Activated T-helper 17 cell treated with anti-CD3 and anti-CD28 coated beads, Interleukin-2, amount 50 U/mL, for 72 hours (primary cell): ENCODE measurements at regions not wholly inside any gene's neighbourhood (a gene's known extent, or its start where the extent isn't known, plus 50 kb on each side); places are given as distances from the start of the nearest gene placed in this dataset.

ENCODE experiments used
- ATAC-seq: fragments of 150-1000 bp; cut with Tn5 transposase; replicated peaks from 2 replicates; pipeline ENCODE4 v1.10.0; 2021; ENCODE audit warnings: mild to moderate bottlenecking, moderate library complexity
- H3K27ac Mint-ChIP-seq: one replicate; pipeline ENCODE4 v1.8.0; 2022; ENCODE audit warnings: mixed read lengths
- H3K27me3 Mint-ChIP-seq: one replicate; pipeline ENCODE4 v1.8.0; 2022; ENCODE audit warnings: mixed read lengths
- H3K36me3 Mint-ChIP-seq: one replicate; pipeline ENCODE4 v1.8.0; 2022; ENCODE audit warnings: low read depth, mild to moderate bottlenecking, mixed read lengths
- H3K4me1 Mint-ChIP-seq: one replicate; pipeline ENCODE4 v1.8.0; 2022; ENCODE audit warnings: mixed read lengths
- H3K4me3 Mint-ChIP-seq: one replicate; pipeline ENCODE4 v1.8.0; 2022; ENCODE audit warnings: mild to moderate bottlenecking, mixed read lengths
- H3K9me3 Mint-ChIP-seq: one replicate; pipeline ENCODE4 v1.8.0; 2022; ENCODE audit warnings: mixed read lengths

DNA sequence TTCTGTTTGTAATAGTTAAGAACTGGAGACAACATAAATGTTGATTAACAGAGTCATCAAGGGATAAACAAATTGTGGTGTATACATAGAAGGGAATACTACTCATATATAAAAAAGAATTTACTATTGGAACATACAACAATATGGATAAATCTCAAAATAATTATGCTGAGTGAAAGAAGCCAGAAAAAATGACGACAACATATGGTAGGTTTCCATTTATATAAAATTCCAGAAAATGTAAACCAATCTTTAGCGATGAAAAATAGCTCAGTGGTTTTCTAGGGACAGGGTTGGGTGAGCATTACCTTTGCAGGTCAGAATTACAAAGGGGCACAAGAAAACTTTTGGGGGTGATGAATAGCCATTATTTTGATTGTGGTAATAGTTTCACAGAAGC is 431.6 kb downstream of the PTPRU start:
- Mint-ChIP-seq H3K4me1 (no peaks in the 10 kb centered on the region), H3K27ac (no peak overlapping the region), H3K9me3 (no peaks in the 10 kb centered on the region), H3K36me3 (no peaks in the 10 kb centered on the region), H3K27me3 (peaks cover 34% of the 10 kb centered on the region), H3K4me3 (no peak overlapping the region)
- ATAC-seq = no peak

DNA sequence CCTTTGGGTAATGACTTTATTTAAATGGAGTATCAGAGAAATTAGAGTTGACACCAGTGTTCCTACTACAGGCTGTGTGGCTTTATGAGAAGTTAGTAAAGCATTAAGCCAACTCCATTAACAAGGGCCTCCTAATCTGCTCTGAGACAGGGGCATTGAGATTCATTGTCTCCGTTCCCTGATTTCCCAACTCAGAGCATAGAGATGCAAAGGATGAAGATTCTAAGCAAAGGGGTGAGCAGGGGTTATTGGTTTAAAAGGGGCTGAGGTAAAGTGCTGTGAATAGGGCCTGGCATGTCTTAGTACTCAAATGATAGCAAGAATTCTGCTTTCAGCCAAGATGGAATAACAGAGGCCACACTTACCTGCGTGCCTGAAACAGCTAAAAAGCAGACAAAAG is 428.4 kb downstream of the PTPRU start:
- H3K9me3 Mint-ChIP-seq = peaks cover 10% of the 10 kb centered on the region
- ATAC-seq = no peak
- H3K27ac Mint-ChIP-seq = no peak overlapping the region
- no peak overlapping the region for H3K4me3 Mint-ChIP-seq
- H3K4me1 Mint-ChIP-seq = no peaks in the 10 kb centered on the region
- H3K27me3 Mint-ChIP-seq = peaks cover 39% of the 10 kb centered on the region
- no peaks in the 10 kb centered on the region for H3K36me3 Mint-ChIP-seq

DNA sequence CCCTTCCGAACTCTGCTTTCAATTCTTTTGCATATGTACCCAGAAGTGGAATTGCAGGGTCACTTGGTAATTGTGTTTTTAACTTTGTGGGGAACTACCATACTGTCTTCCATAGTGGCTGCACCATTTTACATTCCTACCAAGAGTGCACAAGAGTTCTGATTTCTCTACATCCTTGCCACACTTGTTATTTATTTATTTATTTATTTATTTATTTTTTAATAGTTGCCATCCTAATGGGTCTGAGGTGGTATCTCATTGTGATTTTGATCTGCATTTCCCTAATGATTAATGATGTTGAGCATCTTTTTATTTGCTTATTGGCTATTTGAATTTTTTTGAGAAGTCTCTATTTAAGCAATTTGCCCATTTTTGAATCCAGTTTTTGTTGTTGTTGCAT is 422.4 kb downstream of the PTPRU start:
- Mint-ChIP-seq H3K9me3 (peaks cover 12% of the 10 kb centered on the region), H3K4me3 (no peak overlapping the region), H3K27me3 (peaks cover 37% of the 10 kb centered on the region), H3K36me3 (no peaks in the 10 kb centered on the region), H3K4me1 (no peaks in the 10 kb centered on the region), H3K27ac (no peak overlapping the region)
- no peak for ATAC-seq

DNA sequence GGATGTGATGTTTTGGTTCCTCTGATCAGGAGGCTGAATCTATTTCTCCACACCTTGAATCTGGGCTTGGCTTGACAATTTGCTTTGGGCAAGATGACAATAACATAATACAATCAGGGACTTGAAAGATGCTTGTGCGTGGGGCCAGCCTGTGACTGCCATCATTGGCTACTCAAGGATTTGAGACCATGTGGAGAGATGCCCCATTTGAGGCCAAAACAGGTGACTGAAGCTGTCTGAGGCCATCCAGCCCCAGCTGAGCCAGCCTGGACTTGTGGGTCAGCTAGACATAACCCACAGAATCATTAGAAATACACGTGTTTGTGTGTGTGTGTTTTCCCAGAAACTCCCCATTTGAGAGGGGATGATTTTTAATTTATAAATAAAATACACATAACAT is 421.5 kb downstream of the PTPRU start:
- Mint-ChIP-seq H3K27ac (no peak overlapping the region), H3K4me3 (no peak overlapping the region), H3K9me3 (peaks cover 12% of the 10 kb centered on the region), H3K4me1 (no peaks in the 10 kb centered on the region), H3K27me3 (peaks cover 35% of the 10 kb centered on the region), H3K36me3 (no peaks in the 10 kb centered on the region)
- no peak for ATAC-seq

DNA sequence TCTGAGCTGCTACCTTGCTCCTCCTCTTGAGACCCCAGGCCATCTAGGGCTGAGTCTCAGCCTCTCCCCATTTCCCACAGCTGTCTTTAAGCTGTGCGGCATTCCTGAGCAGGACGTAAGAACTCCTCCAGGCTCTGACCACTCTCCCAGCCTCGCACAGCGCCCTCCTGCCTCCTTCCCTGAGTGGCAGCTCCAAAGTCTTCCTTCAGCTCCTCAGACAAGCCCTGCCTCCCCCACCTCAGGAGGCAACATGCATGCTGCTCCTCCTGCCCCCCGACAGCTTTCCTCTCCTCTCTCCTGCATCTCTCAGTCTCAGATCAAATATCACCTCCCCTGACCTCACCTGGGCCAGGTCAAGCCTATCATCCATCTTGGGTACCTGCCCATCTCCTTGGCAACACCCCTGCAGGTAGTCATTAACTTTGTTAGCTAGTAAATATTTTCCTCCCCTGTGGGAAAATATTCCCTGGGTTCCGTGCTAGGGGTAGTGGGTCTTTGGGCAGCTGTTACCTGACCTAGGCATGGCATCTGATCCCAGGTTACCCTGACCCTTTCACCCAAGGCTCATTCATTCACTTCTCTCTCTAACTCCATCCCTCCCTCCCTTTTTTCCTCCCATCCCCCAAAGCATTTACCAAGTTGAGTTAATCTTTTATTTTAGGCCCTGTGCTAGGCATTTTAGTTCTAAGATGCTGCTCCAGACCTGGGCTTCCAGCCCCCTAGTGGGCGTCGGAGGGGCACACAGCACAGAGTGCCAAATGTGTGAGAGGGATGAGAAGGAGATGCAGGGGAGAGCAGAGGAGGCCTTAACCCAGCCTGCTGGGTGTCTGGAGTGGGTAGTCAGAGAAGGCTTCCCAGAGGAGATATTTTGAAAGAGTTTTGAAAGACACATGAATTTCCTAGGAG is 419.9 kb downstream of the PTPRU start:
- H3K4me3 Mint-ChIP-seq = no peak overlapping the region
- no peak for ATAC-seq
- no peaks in the 10 kb centered on the region for H3K36me3 Mint-ChIP-seq
- H3K27me3 Mint-ChIP-seq = peaks cover 32% of the 10 kb centered on the region
- H3K9me3 Mint-ChIP-seq = peaks cover 6% of the 10 kb centered on the region
- H3K27ac Mint-ChIP-seq = no peak overlapping the region
- no peaks in the 10 kb centered on the region for H3K4me1 Mint-ChIP-seq

DNA sequence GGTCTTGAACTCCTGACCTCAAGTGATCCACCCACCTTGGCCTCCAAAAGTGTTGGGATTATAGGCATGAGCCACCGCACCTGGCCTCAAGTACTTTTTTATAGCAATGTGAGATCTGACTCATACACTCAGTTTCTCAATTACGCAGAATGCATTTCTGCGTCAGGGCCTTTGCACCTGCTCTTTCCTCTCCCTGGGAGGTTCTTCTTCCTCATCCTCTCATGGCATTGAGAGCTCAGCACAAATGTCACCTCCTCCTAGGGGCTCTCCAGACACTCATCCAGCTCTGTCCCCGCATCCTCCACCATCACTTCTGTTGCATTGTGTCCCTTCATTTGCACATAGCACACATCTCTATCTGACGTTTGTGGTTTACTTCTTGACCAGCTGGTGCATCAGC is 418.8 kb downstream of the PTPRU start:
- no peak overlapping the region for H3K27ac Mint-ChIP-seq
- H3K9me3 Mint-ChIP-seq = peaks cover 3% of the 10 kb centered on the region
- peaks cover 35% of the 10 kb centered on the region for H3K27me3 Mint-ChIP-seq
- no peaks in the 10 kb centered on the region for H3K36me3 Mint-ChIP-seq
- no peak overlapping the region for H3K4me3 Mint-ChIP-seq
- no peaks in the 10 kb centered on the region for H3K4me1 Mint-ChIP-seq
- no peak for ATAC-seq

DNA sequence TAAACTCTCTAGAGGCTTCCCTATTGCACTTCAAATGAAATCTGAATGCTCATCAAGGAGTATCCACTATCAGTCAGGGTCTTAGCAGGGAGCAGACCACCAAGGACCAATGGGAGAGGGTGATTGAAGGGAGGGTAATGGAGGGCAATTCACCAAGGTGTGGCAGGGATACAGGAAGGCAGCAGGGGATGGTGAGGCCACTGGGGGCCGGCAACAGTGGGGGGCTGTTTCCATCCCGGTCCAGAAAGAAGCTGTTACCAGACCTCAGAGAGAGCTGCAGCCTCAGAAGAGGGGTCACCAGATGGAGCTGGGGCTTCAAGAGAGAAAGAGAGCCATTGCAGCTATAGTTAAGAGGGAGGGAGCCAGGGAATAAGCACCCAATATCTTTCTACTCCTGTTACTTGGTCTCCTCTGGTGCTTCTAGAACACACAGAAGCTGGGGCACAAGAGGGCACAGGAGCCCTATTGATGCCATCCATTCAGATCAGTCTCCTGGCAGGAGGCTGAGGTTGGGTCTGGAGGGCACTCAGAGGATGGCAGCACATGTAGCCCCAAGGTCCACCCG is 417.6 kb downstream of the PTPRU start:
- Mint-ChIP-seq H3K27me3 (peaks cover 33% of the 10 kb centered on the region), H3K9me3 (no peaks in the 10 kb centered on the region), H3K4me1 (no peaks in the 10 kb centered on the region), H3K36me3 (no peaks in the 10 kb centered on the region), H3K27ac (no peak overlapping the region), H3K4me3 (no peak overlapping the region)
- no peak for ATAC-seq

DNA sequence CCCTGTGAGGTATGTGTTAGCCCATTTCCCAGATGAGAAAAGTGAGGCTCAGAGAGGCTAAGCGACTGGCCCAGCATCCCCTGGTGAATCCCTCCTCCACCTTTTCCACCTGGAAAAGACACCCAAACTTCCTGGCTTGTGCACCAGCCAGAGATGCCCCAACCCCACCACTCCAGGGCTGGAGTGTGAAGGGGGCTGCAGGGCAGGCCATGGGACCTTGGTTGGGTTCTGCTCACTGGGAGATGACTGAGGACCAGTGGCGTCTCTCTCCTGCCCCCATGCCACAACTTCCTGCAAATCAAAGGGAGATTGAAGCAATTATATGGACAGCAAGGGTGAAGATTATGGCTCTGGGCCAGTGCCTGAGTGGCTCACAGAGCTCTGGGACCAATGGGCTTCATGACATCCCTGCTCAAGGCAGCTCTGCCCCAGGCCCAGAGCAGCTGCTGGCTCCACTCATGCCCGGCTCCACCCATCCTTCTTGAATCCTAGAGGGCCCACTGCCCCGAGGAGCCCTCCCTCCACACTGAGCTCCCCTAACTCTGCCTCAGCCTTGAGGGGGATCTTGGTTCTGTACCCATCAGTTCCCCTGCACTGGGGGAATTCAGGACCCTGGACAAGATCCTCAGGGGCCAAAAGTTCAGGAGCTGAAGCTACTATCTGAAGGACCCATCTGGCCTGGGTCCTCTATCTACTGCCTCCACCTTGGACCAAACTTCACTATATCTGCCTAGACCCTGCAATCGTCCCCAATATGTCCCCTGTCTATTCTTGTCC is 416.9 kb downstream of the PTPRU start:
- Mint-ChIP-seq H3K27me3 (peaks cover 25% of the 10 kb centered on the region), H3K4me3 (no peak overlapping the region), H3K36me3 (no peaks in the 10 kb centered on the region), H3K27ac (no peak overlapping the region), H3K9me3 (no peaks in the 10 kb centered on the region), H3K4me1 (no peaks in the 10 kb centered on the region)
- no peak for ATAC-seq

DNA sequence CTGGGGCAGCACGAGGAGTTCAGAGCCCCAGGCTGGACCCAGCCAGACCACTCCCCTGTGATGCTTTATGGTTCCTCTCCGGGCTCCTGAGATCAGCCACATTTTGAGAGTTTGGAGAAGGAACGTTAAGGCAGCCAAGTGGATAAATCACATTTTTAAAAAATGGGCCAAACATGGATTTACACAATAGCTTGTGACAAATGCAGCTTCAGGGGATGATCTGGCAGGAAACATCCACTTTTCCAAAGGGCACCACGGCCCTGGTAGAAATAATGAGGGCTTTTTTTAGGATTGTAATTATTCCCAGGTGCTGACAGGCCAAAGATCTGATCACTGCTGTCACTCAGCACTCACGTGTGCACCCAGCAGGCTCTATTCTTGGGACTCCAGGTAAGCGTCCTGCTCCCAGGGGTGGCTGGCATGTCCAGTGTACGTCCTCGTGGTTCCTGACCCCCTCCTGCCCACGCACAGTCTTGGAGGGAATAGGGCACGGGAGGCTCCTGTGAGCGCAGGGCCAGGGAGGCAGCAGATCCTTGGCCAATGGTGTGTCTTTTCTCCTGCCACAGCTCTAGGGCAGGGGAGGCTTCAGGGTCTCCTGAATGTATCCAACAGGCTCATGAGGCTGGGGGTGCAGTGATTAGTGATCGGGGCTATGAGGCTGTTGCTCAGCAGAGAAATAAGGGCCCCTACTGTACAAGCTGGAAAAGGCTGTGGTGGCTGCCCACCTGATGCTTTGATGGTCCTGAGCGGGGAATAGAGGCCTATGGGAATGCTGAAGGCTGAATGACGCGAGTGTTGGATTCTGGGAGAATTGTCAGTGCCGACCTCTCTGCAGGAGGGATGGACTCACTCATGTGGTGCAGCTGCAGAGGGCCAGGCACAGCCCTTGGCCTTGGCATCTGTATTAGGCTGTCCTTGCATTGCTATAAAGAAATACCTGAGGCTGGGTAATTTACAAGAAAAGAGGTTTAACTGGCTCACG is 415.7 kb downstream of the PTPRU start:
- peaks cover 23% of the 10 kb centered on the region for H3K27me3 Mint-ChIP-seq
- no peak overlapping the region for H3K4me3 Mint-ChIP-seq
- no peak for ATAC-seq
- H3K9me3 Mint-ChIP-seq = no peaks in the 10 kb centered on the region
- no peaks in the 10 kb centered on the region for H3K36me3 Mint-ChIP-seq
- H3K4me1 Mint-ChIP-seq = no peaks in the 10 kb centered on the region
- no peak overlapping the region for H3K27ac Mint-ChIP-seq

DNA sequence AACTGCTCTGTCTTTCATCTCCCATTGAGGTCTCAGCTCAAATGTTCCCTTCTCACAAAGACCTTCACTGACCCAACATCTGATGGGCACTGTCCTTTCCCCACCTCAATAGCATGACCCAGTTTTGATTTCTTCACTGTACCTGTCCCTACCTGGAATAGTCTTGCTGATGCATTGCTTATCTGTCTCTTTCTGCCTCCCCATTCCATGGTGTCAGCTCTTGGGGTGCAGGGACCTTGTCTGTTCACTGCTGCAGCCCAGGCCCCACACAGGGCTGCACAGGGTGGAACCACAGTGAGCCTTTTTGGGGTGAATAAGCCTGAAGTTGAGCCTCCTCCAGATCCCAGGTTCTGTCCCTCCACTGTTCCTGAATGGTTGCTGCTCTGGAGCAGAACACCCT is 414.9 kb downstream of the PTPRU start:
- no peaks in the 10 kb centered on the region for H3K9me3 Mint-ChIP-seq
- ATAC-seq = no peak

DNA sequence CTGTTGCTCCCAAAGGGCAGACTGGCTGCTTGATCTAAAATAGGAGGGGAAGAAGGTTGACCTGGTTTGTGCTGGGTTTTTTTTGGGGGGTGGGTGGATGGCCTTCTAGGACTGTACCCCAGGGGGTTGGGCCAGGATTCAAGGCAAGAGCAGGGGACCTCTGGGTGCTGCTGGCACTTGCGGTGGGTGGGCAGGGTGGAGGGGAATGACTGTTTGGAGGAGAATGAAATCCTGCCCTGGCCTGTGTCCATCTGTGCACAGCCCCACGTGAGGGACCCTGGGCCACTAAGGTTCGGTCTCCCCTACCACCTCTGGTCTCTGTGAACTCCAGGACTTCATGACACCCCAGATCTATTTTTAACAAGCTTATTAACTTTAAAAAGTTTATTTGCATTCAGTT is 414.2 kb downstream of the PTPRU start:
- H3K4me3 Mint-ChIP-seq = no peak overlapping the region
- no peaks in the 10 kb centered on the region for H3K4me1 Mint-ChIP-seq

More for the DNA sequence above, 414.9 kb downstream of the PTPRU start:
- no peak overlapping the region for H3K4me3 Mint-ChIP-seq
- no peaks in the 10 kb centered on the region for H3K4me1 Mint-ChIP-seq
- H3K27me3 Mint-ChIP-seq = peaks cover 23% of the 10 kb centered on the region
- no peaks in the 10 kb centered on the region for H3K36me3 Mint-ChIP-seq
- no peak overlapping the region for H3K27ac Mint-ChIP-seq

DNA sequence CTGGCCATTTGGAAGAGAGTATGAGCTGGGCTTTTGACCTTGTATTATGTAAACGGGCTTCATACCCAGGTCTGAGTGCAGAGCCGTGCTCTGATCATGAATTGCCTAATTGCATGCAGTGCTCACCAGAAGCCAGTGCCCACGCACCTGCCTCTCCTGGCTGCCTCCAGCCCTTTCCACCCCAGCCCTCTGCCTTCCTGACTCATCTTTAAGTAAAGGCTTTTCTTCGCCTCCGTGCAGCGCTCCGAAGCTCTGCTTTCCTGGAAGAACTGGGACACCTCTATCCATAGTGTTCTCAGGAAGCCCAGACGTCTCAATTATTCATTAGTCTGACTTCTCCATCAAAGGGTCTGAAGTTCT is 413.7 kb downstream of the PTPRU start:
- ATAC-seq = no peak
- Mint-ChIP-seq H3K27me3 (peaks cover 21% of the 10 kb centered on the region), H3K4me3 (no peak overlapping the region), H3K36me3 (no peaks in the 10 kb centered on the region), H3K27ac (no peak overlapping the region), H3K4me1 (no peaks in the 10 kb centered on the region), H3K9me3 (no peaks in the 10 kb centered on the region)

More for the DNA sequence above, 414.2 kb downstream of the PTPRU start:
- Mint-ChIP-seq H3K36me3 (no peaks in the 10 kb centered on the region), H3K9me3 (no peaks in the 10 kb centered on the region), H3K27me3 (peaks cover 18% of the 10 kb centered on the region), H3K27ac (no peak overlapping the region)
- ATAC-seq = no peak

DNA sequence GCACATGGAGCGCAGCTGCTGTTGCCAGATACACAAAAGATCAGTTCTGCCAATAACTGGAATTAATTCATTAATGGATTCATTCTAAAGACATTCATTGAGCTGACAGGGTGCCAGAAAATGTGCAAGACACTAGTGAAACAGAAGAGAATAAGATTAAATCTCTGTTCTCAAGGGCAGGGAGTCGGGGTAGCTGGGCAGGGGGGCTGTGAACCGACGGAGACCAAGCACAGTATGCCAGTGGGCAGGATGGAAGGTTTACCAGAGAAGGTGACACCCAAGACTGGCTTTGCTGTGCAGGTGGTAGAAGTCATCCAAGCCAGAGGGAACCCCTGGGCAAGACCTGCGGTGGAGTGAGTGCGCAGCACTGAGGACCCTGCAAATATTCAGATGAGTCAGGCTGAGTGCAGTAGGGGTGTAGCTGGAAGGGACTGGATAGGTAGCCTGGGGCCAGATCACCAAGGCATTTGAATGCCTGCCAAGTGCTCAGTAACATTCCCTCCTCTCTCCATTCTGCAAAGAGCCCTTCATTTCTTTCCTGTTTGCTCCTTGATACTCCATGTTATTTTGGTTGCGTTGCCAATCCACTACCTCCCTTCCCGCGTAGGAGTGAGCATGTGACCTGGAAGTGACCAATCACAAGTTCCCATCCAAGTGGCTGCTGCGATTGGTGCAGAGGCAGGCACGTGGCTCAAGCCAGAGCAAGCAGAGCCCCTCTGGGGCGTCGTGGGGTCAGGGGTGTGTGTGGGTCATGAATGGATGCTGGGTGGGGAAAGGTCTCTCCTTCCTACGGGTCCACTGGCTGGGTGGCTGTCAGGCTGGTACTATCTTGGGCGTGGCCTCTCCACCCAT is 413.1 kb downstream of the PTPRU start:
- H3K36me3 Mint-ChIP-seq = no peaks in the 10 kb centered on the region
- H3K27ac Mint-ChIP-seq = no peak overlapping the region
- no peaks in the 10 kb centered on the region for H3K9me3 Mint-ChIP-seq
- H3K4me3 Mint-ChIP-seq = no peak overlapping the region
- H3K4me1 Mint-ChIP-seq = no peaks in the 10 kb centered on the region
- no peak for ATAC-seq
- peaks cover 21% of the 10 kb centered on the region for H3K27me3 Mint-ChIP-seq
